HEK293 (cell line): ENCODE measurements at regions not wholly inside any gene's neighbourhood (a gene's known extent, or its start where the extent isn't known, plus 50 kb on each side); places are given as distances from the start of the nearest gene placed in this dataset.

Experiments used
- HOXD13 ChIP-seq: sonication (generic); formaldehyde crosslinking; IDR thresholded peaks from 2 replicates; pipeline ENCODE4 v1.8.0; 2022; ENCODE audit warnings: missing genetic modification reagents, borderline replicate concordance
- IKZF3 ChIP-seq: fragments of 450-650 bp; IDR thresholded peaks from 2 replicates; pipeline ENCODE4 v1.5.0; 2018; ENCODE audit warnings: missing biosample characterization, mild to moderate bottlenecking, missing genetic modification characterization, moderate library complexity
- KLF7 ChIP-seq: fragments of 450-650 bp; formaldehyde crosslinking; IDR thresholded peaks from 2 replicates; pipeline ENCODE4 v1.5.1; 2016; ENCODE audit warnings: missing biosample characterization, missing genetic modification characterization, borderline replicate concordance
- OVOL3 ChIP-seq: fragments of 450-650 bp; formaldehyde crosslinking; IDR thresholded peaks from 2 replicates; pipeline ENCODE4 v1.5.1; 2016; ENCODE audit warnings: missing biosample characterization, missing genetic modification characterization
- REPIN1 ChIP-seq: fragments of 450-650 bp; formaldehyde crosslinking; IDR thresholded peaks from 2 replicates; pipeline ENCODE4 v1.5.1; 2017; ENCODE audit warnings: missing biosample characterization, missing genetic modification characterization, low read depth
- SP7 ChIP-seq: fragments of 450-650 bp; formaldehyde crosslinking; IDR thresholded peaks from 2 replicates; pipeline ENCODE4 v1.5.1; 2016; ENCODE audit warnings: missing biosample characterization, missing genetic modification characterization
- TRIM28 ChIP-seq: IDR thresholded peaks from 2 replicates; pipeline ENCODE4 v1.6.1; 2011; ENCODE audit warnings: low read length, control low read depth, borderline replicate concordance
- YY1 ChIP-seq: fragments of 450-650 bp; formaldehyde crosslinking; IDR thresholded peaks from 2 replicates; pipeline ENCODE4 v1.5.1; 2018; ENCODE audit warnings: missing biosample characterization, missing genetic modification characterization
- ZNF114 ChIP-seq: fragments of 450-650 bp; formaldehyde crosslinking; IDR thresholded peaks from 2 replicates; pipeline ENCODE4 v1.5.0; 2017; ENCODE audit warnings: missing biosample characterization, missing genetic modification characterization
- ZNF132 ChIP-seq: fragments of 450-650 bp; formaldehyde crosslinking; IDR thresholded peaks from 2 replicates; pipeline ENCODE4 v1.5.1; 2017; ENCODE audit warnings: missing biosample characterization, missing genetic modification characterization, borderline replicate concordance
- ZNF157 ChIP-seq: fragments of 450-650 bp; formaldehyde crosslinking; IDR thresholded peaks from 2 replicates; pipeline ENCODE4 v1.5.1; 2016; ENCODE audit warnings: missing biosample characterization, missing genetic modification characterization
- ZNF239 ChIP-seq: fragments of 450-650 bp; formaldehyde crosslinking; IDR thresholded peaks from 2 replicates; pipeline ENCODE4 v1.5.1; 2016; ENCODE audit warnings: missing biosample characterization, missing genetic modification characterization
- ZNF350 ChIP-seq: fragments of 450-650 bp; formaldehyde crosslinking; IDR thresholded peaks from 2 replicates; pipeline ENCODE4 v1.5.0; 2017; ENCODE audit warnings: missing biosample characterization, mild to moderate bottlenecking, missing genetic modification characterization
- ZNF423 ChIP-seq: fragments of 450-650 bp; formaldehyde crosslinking; IDR thresholded peaks from 2 replicates; pipeline ENCODE4 v1.5.1; 2016; ENCODE audit warnings: missing biosample characterization, missing genetic modification characterization
- ZNF426 ChIP-seq: fragments of 450-650 bp; formaldehyde crosslinking; IDR thresholded peaks from 2 replicates; pipeline ENCODE4 v1.5.1; 2017; ENCODE audit warnings: missing biosample characterization, missing genetic modification characterization, mild to moderate bottlenecking, inconsistent platforms, moderate library complexity
- ZNF48 ChIP-seq: fragments of 450-650 bp; formaldehyde crosslinking; IDR thresholded peaks from 2 replicates; pipeline ENCODE4 v1.5.1; 2016; ENCODE audit warnings: missing biosample characterization, missing genetic modification characterization
- ZNF530 ChIP-seq: fragments of 450-650 bp; formaldehyde crosslinking; IDR thresholded peaks from 2 replicates; pipeline ENCODE4 v1.5.1; 2016; ENCODE audit warnings: low read depth, missing biosample characterization, missing genetic modification characterization
- ZNF549 ChIP-seq: fragments of 450-650 bp; IDR thresholded peaks from 2 replicates; pipeline ENCODE4 v1.5.1; 2018; ENCODE audit warnings: missing biosample characterization, missing genetic modification characterization, mild to moderate bottlenecking, inconsistent platforms, moderate library complexity
- ZNF555 ChIP-seq: fragments of 450-650 bp; formaldehyde crosslinking; conservative IDR thresholded peaks from 2 replicates; pipeline ENCODE4 v1.5.1; 2017; ENCODE audit warnings: missing biosample characterization, mild to moderate bottlenecking, missing genetic modification characterization, inconsistent platforms
- ZNF571 ChIP-seq: fragments of 450-650 bp; formaldehyde crosslinking; IDR thresholded peaks from 2 replicates; pipeline ENCODE4 v1.5.0; 2017; ENCODE audit warnings: missing biosample characterization, missing genetic modification characterization
- ZNF654 ChIP-seq: fragments of 450-650 bp; formaldehyde crosslinking; IDR thresholded peaks from 2 replicates; pipeline ENCODE4 v1.5.1; 2016; ENCODE audit warnings: low read depth, missing biosample characterization, missing genetic modification characterization
- ZNF701 ChIP-seq: fragments of 450-650 bp; formaldehyde crosslinking; IDR thresholded peaks from 2 replicates; pipeline ENCODE4 v1.5.1; 2016; ENCODE audit warnings: missing biosample characterization, missing genetic modification characterization
- ZNF777 ChIP-seq: fragments of 450-650 bp; formaldehyde crosslinking; IDR thresholded peaks from 2 replicates; pipeline ENCODE4 v1.5.1; 2017; ENCODE audit warnings: missing biosample characterization, missing genetic modification characterization, borderline replicate concordance
- ZNF792 ChIP-seq: fragments of 450-650 bp; formaldehyde crosslinking; IDR thresholded peaks from 2 replicates; pipeline ENCODE4 v1.5.1; 2016; ENCODE audit warnings: missing biosample characterization, missing genetic modification characterization
- TF ChIP-seq, protein P1 (sequence below): fragments of 450-650 bp; formaldehyde crosslinking; IDR thresholded peaks from 2 replicates; pipeline ENCODE4 v1.5.1; 2017; ENCODE audit warnings: missing biosample characterization, missing genetic modification characterization
- TF ChIP-seq, protein P2 (sequence below): fragments of 450-650 bp; formaldehyde crosslinking; optimal IDR thresholded peaks from 2 replicates; pipeline ENCODE3; 2016; ENCODE audit warnings: missing biosample characterization, mild to moderate bottlenecking, missing genetic modification characterization
- TF ChIP-seq, protein P3 (sequence below): fragments of 450-650 bp; formaldehyde crosslinking; conservative IDR thresholded peaks from 2 replicates; pipeline ENCODE4 v1.5.1; 2016; ENCODE audit warnings: low read depth, missing biosample characterization, missing genetic modification characterization
- TF ChIP-seq, protein P4 (sequence below): fragments of 450-650 bp; formaldehyde crosslinking; IDR thresholded peaks from 2 replicates; pipeline ENCODE4 v1.5.1; 2016; ENCODE audit warnings: missing biosample characterization, missing genetic modification characterization
- TF ChIP-seq, protein P5 (sequence below): fragments of 450-650 bp; formaldehyde crosslinking; IDR thresholded peaks from 2 replicates; pipeline ENCODE4 v1.5.1; 2016; ENCODE audit warnings: missing biosample characterization, missing genetic modification characterization

DNA sequence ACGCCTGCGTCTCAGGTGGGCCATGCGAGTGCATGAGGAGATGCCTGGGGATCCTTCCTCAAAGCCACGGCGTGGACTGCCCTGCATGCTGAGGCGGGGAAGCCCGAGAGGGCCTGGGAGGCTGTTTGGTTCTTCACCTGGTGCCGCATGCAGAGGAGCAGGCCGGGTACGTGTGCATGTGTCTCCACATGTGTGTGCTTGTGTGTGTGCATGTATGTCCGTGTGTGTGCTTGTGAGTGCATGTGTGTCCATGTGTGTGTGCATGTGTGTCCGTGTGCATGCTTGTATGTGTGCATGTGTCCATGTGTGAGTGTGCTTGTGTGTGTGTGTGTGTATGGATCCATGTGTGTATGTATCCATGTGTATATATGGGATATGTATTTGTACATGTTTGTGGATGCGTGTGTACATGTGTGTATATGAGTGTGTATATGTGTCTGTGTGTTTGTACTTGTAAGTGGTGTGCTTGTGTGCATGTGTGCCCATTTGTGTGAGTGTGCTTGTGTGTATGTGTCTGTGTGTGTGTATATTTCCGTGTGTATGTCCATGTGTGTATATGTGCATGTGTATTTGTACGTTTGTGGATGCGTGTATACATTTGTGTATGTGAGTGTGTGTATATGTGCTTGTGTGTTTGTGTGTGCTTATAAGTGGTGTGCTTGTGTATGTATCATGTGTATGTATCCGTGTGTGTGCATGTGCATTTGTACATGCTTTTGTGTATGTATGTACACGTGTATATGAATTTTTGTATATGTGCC, 79.0 kb downstream of the PTGR3 start (continued):
- no peak for TF ChIP-seq ZNF701 (tag by site-specific recombination)
- TF ChIP-seq ZNF792 (tag by site-specific recombination) = no peak
- TF ChIP-seq ZNF48 = no peak
- TF ChIP-seq ZNF114 (tag by site-specific recombination) = no peak
- TF ChIP-seq ZNF571 = 0 out of 2 replicates have a peak, but pooled peaks have one; percentile 21
- no peak for TF ChIP-seq OVOL3
- TF ChIP-seq, protein P1, sequence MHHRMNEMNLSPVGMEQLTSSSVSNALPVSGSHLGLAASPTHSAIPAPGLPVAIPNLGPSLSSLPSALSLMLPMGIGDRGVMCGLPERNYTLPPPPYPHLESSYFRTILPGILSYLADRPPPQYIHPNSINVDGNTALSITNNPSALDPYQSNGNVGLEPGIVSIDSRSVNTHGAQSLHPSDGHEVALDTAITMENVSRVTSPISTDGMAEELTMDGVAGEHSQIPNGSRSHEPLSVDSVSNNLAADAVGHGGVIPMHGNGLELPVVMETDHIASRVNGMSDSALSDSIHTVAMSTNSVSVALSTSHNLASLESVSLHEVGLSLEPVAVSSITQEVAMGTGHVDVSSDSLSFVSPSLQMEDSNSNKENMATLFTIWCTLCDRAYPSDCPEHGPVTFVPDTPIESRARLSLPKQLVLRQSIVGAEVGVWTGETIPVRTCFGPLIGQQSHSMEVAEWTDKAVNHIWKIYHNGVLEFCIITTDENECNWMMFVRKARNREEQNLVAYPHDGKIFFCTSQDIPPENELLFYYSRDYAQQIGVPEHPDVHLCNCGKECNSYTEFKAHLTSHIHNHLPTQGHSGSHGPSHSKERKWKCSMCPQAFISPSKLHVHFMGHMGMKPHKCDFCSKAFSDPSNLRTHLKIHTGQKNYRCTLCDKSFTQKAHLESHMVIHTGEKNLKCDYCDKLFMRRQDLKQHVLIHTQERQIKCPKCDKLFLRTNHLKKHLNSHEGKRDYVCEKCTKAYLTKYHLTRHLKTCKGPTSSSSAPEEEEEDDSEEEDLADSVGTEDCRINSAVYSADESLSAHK (tag by site-specific recombination) = no peak
- TF ChIP-seq REPIN1 (tag by site-specific recombination) = no peak
- TF ChIP-seq ZNF426 (tag by site-specific recombination) = no peak
- no peak for TF ChIP-seq IKZF3 (tag by site-specific recombination)
- TF ChIP-seq YY1 (tag by site-specific recombination) = no peak
- TF ChIP-seq, protein P2, sequence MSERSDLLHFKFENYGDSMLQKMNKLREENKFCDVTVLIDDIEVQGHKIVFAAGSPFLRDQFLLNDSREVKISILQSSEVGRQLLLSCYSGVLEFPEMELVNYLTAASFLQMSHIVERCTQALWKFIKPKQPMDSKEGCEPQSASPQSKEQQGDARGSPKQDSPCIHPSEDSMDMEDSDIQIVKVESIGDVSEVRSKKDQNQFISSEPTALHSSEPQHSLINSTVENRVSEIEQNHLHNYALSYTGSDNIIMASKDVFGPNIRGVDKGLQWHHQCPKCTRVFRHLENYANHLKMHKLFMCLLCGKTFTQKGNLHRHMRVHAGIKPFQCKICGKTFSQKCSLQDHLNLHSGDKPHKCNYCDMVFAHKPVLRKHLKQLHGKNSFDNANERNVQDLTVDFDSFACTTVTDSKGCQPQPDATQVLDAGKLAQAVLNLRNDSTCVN (tag by site-specific recombination) = no peak
- TF ChIP-seq KLF7 (tag by site-specific recombination) = no peak
- TF ChIP-seq ZNF423 (tag by site-specific recombination) = no peak
- TF ChIP-seq SP7 = no peak
- no peak for TF ChIP-seq TRIM28
- TF ChIP-seq HOXD13 (CRISPR knock-in tag) = no peak
- TF ChIP-seq ZNF777 (tag by site-specific recombination) = no peak
- TF ChIP-seq ZNF530 (tag by site-specific recombination) = no peak
- TF ChIP-seq ZNF654 (tag by site-specific recombination) = no peak
- TF ChIP-seq, protein P3, sequence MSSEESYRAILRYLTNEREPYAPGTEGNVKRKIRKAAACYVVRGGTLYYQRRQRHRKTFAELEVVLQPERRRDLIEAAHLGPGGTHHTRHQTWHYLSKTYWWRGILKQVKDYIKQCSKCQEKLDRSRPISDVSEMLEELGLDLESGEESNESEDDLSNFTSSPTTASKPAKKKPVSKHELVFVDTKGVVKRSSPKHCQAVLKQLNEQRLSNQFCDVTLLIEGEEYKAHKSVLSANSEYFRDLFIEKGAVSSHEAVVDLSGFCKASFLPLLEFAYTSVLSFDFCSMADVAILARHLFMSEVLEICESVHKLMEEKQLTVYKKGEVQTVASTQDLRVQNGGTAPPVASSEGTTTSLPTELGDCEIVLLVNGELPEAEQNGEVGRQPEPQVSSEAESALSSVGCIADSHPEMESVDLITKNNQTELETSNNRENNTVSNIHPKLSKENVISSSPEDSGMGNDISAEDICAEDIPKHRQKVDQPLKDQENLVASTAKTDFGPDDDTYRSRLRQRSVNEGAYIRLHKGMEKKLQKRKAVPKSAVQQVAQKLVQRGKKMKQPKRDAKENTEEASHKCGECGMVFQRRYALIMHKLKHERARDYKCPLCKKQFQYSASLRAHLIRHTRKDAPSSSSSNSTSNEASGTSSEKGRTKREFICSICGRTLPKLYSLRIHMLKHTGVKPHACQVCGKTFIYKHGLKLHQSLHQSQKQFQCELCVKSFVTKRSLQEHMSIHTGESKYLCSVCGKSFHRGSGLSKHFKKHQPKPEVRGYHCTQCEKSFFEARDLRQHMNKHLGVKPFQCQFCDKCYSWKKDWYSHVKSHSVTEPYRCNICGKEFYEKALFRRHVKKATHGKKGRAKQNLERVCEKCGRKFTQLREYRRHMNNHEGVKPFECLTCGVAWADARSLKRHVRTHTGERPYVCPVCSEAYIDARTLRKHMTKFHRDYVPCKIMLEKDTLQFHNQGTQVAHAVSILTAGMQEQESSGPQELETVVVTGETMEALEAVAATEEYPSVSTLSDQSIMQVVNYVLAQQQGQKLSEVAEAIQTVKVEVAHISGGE (tag by site-specific recombination) = no peak
- no peak for TF ChIP-seq ZNF132 (tag by site-specific recombination)
- TF ChIP-seq ZNF549 (tag by site-specific recombination) = no peak
- no peak for TF ChIP-seq ZNF555 (tag by site-specific recombination)
- no peak for TF ChIP-seq ZNF239 (tag by site-specific recombination)
- TF ChIP-seq, protein P4, sequence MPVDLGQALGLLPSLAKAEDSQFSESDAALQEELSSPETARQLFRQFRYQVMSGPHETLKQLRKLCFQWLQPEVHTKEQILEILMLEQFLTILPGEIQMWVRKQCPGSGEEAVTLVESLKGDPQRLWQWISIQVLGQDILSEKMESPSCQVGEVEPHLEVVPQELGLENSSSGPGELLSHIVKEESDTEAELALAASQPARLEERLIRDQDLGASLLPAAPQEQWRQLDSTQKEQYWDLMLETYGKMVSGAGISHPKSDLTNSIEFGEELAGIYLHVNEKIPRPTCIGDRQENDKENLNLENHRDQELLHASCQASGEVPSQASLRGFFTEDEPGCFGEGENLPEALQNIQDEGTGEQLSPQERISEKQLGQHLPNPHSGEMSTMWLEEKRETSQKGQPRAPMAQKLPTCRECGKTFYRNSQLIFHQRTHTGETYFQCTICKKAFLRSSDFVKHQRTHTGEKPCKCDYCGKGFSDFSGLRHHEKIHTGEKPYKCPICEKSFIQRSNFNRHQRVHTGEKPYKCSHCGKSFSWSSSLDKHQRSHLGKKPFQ (tag by site-specific recombination) = 0 out of 2 replicates have a peak, but pooled peaks have one; percentile 11
- TF ChIP-seq, protein P5, sequence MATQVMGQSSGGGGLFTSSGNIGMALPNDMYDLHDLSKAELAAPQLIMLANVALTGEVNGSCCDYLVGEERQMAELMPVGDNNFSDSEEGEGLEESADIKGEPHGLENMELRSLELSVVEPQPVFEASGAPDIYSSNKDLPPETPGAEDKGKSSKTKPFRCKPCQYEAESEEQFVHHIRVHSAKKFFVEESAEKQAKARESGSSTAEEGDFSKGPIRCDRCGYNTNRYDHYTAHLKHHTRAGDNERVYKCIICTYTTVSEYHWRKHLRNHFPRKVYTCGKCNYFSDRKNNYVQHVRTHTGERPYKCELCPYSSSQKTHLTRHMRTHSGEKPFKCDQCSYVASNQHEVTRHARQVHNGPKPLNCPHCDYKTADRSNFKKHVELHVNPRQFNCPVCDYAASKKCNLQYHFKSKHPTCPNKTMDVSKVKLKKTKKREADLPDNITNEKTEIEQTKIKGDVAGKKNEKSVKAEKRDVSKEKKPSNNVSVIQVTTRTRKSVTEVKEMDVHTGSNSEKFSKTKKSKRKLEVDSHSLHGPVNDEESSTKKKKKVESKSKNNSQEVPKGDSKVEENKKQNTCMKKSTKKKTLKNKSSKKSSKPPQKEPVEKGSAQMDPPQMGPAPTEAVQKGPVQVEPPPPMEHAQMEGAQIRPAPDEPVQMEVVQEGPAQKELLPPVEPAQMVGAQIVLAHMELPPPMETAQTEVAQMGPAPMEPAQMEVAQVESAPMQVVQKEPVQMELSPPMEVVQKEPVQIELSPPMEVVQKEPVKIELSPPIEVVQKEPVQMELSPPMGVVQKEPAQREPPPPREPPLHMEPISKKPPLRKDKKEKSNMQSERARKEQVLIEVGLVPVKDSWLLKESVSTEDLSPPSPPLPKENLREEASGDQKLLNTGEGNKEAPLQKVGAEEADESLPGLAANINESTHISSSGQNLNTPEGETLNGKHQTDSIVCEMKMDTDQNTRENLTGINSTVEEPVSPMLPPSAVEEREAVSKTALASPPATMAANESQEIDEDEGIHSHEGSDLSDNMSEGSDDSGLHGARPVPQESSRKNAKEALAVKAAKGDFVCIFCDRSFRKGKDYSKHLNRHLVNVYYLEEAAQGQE (tag by site-specific recombination) = no peak
- TF ChIP-seq ZNF157 = no peak
- no peak for TF ChIP-seq ZNF350
